Fibroblast of skin of right biceps (primary cell): ENCODE measurements at regions not wholly inside any gene's neighbourhood (a gene's known extent, or its start where the extent isn't known, plus 50 kb on each side); places are given as distances from the start of the nearest gene placed in this dataset.
A peak's percentile ranks its signal among the peaks of the same experiment; 100 is the strongest.
"Not testable (repeated sequence)": the region's sequence is repeated elsewhere in the genome, so short reads cannot be mapped to it uniquely, and the experiment has no call there.

ENCODE experiments used
- DNase-seq: peaks from one replicate; pipeline ENCODE4 v3.0.0-alpha.2; 2013

DNA sequence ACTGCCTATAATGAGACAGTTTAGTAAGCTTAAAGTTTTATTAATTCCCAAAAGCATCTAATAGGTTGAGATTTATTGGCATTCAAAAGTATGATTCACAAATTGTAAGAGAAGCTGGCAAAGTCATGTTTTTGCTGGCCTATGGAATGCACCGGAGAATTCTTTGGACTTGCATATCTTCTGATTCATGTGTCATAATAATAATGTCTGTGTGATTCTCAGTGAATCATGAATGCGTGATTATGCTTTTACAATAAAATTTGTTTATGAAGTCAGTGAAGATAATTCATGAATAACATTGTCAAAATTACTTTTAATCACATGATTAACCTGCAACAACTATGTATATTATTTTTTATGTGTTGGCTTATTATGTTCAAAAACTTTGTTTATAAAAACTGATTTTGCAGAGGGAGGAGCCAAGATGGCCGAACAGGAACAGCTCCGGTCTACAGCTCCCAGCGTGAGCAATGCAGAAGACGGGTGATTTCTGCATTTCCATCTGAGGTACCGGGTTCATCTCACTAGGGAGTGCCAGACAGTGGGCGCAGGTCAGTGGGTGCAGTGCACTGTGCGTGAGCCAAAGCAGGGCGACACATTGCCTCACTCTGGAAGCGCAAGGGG, 389.2 kb downstream of the SRGAP2C start:
- DNase-seq = peak; percentile 52

DNA sequence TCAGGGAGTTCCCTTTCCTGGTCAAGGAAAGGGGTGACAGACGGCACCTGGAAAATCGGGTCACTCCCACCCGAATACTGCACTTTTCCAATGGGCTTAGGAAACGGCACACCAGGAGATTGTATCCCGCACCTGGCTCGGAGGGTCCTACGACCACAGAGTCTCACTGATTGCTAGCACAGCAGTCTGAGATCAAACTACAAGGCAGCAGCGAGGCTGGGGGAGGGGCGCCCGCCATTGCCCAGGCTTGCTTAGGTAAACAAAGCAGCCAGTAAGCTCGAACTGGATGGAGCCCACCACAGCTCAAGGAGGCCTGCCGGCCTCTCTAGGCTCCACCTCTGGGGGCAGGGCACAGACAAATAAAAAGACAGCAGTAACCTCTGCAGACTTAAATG, 389.7 kb downstream of the SRGAP2C start:
- not testable (repeated sequence) for DNase-seq

DNA sequence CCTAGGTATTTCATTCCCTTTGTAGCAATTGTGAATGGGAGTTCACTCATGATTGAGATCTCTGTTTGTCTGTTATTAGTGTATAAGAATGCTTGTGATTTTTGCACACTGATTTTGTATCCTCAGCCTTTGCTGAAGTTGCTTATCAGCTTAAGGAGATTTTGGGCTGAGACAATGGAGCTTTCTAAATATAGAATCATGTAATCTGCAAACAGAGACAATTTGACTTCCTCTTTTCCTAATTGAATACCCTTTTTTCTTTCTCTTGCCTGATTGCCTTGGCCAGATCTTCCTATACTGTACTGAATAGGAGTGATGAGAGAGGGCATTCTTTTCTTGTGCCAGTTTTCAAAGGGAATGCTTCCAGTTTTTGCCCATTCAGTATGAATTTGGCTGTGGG, 398.1 kb downstream of the SRGAP2C start:
- not testable (repeated sequence) for DNase-seq

DNA sequence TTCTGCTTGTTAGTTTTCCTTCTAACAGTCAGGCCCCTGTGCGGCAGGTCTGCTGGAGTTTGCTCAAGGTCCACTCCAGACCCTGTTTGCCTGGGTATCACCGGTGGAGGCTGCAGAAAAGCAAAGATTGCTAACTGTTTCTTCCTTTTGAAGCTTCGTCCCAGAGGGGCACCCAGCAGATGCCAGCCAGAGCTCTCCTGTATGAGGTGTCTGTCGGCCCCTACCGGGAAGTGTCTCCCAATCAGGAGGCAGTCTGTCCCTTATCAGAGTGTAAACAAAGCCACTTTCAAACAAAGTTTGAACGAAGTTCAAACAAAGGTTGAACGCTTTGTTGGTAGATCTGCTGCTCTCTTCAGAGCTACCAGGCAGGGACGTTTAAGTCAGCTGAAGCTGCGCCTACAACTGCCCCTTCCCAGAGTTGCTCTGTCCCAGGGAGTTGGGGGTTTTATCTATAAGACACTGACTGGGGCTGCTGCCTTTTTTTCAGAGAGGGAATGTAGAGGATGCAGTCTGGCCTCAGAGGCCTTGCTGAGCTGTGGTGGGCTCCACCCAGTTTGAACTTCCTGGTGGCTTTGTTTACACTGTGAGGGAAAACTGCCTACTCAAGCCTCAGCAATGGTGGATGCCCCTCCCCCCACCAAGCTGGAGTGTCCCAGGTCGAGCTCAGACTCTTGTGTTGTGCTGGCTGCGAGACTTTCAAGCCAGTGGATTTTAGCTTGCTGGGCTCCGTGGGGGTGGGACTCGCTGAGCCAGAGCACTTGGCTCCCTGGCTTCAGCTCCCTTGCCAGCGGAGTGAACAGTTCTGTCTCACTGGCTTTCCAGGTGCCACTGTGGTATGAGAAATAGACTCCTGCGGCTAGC, 401.8 kb downstream of the SRGAP2C start:
- DNase-seq = no peak

DNA sequence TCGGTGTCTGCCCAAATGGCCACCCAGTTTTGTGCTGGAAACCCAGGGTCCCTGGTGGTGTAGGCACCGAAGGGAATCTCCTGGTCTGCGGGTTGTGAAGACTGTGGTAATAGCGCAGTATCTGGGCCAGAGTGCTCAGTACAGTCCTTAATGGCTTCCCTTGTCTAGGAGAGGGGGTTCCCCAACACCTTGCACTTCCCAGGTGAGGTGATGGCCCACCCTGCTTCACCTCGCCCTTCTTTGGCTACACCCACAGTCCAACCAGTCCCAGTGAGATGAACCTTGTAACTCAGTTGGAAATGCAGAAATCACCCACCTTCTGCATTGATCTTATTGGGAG, 402.4 kb downstream of the SRGAP2C start:
- no peak for DNase-seq

DNA sequence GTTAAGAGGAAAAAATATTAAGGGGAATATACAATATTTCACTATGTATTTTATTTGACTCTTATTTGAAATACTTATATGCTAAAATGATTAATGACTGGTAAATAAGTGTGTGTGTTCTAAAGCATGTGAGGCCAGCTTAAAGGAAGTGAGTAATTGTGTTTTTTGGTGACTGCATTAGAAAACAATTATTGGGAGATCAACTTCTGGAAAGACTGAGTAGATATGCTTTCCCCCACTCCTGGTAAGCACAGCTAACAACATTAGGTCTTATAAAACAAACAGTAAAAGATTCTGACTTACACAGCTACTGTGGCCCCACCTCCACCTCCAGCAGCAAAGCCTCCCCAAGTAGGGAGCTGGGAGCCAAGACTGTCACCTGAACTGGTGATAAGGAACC, 403.0 kb downstream of the SRGAP2C start:
- DNase-seq = no peak

DNA sequence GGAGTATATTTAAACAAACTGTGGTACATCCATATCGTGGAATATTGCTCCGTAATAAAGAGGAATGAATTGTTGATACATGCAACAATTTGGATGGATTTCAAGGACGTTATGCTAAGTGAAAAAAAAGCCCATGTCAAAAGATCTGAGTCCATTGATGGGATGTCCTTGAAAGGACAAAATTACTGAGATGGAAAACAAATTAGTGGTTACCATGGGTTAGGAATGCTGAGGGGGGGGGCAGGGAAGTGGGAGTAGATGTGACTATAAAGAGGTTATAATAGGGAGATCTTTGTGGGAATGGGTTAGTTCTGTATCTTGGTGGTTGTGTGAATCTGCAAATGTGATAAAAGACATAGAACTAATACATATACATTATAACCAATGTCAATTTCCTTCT, 409.3 kb downstream of the SRGAP2C start:
- DNase-seq = no peak

DNA sequence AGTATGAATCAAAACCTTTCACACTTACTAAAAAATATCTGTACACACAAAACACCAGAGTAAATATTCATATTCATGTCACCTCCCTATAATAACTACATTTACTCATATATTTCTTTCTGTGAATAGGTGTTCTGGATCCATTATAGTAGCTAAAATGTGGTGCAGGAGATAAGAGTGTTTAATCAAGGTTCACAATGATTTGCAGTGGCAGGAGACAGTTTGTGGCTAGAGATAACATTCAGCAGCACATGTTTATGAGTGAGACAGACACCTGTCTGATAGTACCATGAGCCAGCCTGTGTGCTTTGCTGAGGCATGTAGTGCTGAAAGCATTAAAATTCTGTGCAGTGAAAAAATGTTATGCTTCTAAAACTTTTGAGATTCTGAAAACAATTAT, 410.3 kb downstream of the SRGAP2C start:
- DNase-seq = no peak

DNA sequence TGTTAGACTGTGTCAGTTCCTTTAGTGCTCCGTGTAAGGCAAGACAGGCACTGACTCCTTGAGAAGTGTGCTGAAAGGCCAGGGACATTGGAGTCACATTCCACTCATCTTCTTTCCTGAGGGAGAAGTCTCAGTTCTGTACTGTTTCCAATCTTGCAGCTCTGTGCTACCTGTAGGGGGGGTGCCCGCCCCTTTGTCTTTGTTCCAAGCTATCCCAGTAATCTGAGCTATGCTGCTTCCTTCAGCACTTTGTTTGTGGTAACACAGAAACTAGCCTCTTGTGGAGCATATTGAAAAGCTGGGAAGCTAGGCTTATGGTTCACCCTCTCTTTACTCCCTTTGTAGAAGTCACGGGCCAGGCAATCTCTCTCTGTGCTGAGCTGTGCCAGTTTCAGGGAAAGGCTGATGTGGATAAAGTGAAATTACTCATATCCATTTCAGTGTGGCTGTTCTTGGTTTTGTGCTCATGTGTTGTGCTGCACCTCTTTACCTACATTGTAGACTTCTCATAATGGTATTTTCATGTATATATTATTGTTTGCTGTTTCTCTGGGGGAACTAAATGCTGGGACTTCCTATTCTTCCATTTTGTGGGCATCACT, 420.2 kb downstream of the SRGAP2C start:
- not testable (repeated sequence) for DNase-seq

DNA sequence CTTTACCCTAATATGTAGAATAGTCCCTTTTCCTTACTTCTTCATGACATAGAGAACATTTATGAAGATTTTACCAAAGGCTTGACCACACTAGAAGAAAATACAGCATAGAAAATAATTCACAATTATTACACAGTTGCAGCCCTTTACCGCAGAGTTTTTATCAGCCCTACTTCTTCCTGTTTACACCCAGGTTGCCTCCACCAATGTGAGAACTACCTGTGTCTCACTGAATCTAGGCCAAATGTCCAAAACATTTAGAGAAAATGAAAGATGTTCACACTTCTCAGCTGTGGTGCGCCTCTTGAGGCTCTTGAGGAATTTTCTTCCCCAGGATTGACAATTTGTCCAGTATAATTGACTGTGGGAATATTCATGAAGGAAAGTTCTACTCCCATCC, 422.7 kb downstream of the SRGAP2C start:
- not testable (repeated sequence) for DNase-seq
